DMS153 treated with DMSO at 0.1 percent for 48 hours (cell line): ENCODE measurements at regions not wholly inside any gene's neighbourhood (a gene's known extent, or its start where the extent isn't known, plus 50 kb on each side); places are given as distances from the start of the nearest gene placed in this dataset.

Experiments
- DNase-seq: peaks from one replicate; lab custom pipeline; 2025; ENCODE audit not compliant: unreplicated experiment; lab: John Stamatoyannopoulos, UW

DNA sequence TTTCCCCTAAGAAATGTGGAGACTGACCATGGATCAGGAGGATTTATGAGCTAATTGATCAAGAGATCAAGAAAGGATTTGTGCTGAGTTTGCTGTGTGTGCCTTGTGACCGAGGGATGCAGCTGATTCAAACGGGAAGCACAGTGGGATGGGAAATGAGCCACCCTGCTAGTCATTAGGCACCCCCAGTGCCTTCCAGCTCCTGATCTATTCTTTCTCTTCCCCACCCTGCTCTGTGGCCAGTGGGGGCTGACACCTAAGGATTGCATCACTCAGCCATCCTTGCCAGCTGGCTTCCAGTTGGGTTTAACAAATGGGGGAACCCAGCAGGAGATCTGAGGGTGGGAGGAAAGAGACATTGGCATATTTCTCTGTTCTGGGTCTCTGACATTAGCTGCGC lies 132.2 kb upstream of the CXCR4 start:
- no peak for DNase-seq

DNA sequence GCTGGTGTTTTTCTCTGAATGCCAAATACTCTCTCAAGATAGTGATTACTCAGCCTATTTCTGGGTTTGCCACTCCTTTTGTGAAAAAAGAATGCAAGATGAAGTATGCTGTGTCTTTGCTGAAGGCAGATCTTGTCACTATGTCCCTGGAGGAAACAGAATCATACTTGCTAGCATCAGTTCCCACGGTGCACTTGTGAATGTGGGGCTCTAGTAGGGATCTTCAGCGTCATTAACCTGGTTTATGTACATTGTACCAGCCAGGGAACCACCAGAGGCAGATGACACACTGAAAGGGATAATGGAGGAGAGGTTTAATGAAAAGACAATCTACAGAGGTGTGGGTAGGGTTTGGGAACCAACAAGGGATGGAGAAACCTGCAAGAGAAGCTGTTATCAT lies 131.0 kb upstream of the CXCR4 start:
- no peak for DNase-seq

- peak; percentile 66 for DNase-seq
Observed at GRCh38 chr2:136248242-136248641, 130.3 kb upstream of the CXCR4 start.

GRCh38 chr2:136247204-136247950 lies 129.4 kb upstream of the CXCR4 start:
- no peak for DNase-seq

DNA sequence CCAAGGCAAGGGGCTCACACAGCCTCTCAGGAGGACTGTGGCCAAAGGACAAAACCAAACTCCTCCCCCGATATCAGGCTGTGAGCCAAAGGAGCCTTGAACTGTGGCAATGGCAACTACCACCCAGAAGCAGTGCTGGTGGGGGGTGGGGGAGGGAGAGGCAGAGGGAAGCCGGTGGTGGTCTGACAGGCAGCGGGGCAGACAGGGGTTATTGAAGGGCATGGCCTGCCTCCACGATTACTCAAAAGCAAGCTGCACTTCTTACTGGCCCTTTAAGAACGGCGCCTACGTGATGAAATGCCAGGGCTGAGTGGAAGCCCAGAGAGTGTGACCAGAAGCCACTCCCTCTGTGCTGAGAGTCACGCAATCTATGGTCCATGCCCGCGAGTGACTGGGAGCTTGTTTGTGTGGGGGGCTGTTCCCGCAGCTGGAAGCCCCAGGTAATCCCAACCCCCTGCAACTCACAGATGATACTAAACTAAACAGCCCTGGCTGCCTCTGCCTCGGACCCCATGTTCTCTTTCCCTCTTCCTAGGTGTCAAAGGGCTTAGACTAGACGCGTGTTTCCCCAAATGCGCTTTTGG lies 128.2 kb upstream of the CXCR4 start:
- DNase-seq: no peak

DNA sequence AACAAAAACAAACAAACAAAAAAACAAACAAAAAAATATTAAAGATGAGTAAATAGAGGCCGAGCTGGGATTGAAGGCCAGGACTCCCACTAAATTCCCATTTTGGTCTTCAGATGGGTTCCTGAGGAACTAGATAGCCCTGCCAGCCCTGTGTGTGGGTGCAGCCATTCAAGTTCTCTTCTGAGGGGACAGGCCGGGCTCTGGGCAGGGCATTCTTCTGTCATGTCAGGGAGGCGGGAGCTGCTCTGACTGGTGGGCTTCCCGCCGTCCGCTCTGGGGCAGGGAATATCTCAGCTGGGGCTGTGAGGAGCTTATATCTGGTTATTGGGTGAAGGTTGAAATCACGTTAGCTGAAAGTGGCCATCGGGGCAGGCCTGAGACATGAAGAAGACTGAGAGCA lies 127.3 kb upstream of the CXCR4 start:
- no peak for DNase-seq

GRCh38 chr2:136244536-136244885 lies 126.6 kb upstream of the CXCR4 start:
- DNase-seq: no peak

GRCh38 chr2:136243638-136244535 lies 125.9 kb upstream of the CXCR4 start:
- no peak for DNase-seq

DNA sequence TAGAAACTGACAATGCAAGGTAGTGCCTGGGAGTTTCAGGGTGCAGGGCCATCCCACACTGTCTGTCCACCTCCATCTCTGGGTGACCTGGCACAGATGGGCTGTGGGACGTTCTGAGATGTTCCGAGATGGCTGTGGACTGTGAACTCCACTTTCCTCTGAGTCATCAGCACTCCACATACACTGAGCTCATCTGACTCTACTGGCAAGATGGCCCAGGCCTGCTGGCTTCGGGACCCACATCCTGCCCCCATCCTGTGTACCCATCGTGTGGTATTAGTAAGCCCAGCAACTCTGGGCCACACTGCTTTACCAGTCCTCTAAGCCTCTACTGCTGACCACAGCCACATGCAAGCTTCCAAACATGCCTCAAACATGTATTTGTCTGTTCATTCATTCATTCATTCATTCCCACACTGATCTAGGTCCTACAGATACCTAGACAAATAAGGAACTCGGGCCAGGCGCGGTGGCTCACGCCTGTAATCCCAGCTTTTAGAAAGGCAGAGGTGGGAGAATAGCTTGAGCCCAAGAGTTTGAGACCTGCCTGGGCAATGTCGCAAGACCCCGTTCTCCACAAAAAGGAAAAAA lies 124.8 kb upstream of the CXCR4 start:
- no peak for DNase-seq

DNA sequence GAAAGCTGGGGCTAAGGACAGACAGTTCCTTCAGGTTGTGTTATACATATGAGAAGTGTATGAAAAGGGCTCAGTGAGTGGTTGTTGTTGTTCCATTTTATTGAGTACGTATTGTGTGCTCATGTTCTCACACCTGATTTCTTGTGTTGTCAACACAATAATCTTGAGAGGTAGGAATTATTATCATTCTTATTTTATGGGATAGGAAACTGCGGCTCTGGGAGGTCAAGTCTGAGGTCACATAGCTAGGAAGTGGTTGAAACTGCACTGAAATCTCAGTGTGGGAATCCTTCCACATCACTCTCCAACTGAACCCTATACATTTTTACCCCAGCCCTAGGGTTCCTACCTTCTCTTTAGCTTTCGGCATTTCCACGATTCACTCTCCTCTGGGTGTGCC lies 124.2 kb upstream of the CXCR4 start:
- no peak for DNase-seq

DNA sequence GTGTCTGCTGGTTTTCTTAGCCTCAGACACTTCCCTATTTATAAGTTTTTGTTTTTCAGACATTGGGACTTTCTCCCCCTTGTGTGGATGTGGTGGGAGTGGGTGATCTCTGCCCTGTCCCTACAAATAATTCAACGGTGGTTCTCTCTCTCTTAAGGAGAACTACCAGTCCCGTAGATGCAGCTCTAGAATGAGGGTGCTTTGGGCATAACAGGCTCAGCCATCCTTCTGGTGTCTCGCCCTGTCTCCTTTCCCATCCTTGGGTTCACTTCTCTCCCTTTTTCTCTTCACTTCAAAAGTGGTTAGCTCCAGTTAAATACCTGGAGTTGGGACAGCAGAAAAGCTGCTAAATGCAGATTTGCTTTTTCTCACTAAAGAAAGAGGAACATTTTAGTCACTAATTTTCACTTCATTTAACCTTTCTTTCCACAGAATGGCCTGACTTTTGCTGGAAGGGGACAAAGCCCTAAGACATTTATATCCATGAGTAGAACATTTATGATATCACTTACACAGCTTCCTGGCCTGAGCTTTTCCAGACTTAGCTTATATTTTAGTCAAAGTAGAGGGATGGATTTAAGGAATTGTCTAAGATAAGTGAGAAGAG lies 121.2 kb upstream of the CXCR4 start:
- DNase-seq: no peak

- DNase-seq: no peak
Observed at GRCh38 chr2:136238286-136239078, 120.5 kb upstream of the CXCR4 start.

DNA sequence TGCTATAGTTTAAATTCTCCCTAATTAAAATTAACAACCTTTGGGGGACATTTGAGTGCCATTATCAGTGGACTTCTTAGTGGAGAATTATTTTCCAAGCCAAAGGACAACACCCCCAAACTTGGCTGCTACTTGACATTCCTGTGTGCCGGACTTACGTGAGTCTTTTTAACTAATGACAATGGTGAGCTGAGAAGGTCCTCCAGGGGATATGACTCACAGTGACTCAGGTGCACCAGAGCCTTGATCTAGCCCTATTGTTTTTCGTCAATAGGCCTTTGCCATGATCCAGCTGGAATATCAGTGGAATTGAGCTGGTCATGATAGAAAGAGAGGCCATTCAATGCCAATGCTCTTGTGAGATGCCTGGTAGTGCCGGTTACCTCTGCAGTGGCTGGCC lies 118.1 kb upstream of the CXCR4 start:
- no peak for DNase-seq

DNA sequence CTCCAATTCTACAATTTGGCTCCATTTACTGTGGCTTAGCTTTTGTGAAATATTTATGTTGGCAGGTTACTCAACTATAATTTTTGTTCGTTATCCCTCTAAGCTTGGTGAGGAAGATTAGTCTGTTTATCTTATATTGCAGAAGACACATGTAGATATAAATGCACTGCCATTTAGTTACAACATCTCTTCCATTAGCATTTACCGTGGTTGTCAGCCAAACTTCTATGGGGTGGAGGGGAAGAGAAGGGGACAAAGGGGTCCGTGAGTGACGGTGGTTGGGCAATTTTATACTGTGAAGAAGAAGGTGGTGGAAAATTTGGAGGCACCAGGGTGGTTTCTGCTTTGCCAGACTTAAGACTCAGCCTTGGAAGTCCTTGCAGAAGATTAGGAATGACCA lies 117.6 kb upstream of the CXCR4 start:
- no peak for DNase-seq

DNA sequence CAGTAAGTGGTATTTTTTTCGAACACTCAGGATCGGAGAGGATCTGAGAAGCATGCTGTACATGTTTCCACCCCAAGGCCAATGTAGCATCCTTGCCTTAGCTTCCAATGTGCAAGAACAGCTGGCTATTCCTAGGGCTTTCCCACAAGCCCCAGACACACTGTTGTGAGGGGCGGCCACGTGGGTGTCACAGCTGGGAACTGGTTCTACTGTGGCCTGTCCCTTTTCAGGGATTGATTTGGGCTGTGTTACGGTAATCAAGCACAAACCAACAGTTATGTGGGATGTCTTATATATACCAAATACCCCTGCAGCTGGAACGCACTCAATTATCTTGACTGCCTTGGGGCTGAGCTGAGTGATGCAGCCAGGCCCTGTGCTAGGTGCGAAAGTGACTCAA lies 116.3 kb upstream of the CXCR4 start:
- no peak for DNase-seq

GRCh38 chr2:136233298-136233697 lies 115.3 kb upstream of the CXCR4 start:
- DNase-seq: no peak

DNA sequence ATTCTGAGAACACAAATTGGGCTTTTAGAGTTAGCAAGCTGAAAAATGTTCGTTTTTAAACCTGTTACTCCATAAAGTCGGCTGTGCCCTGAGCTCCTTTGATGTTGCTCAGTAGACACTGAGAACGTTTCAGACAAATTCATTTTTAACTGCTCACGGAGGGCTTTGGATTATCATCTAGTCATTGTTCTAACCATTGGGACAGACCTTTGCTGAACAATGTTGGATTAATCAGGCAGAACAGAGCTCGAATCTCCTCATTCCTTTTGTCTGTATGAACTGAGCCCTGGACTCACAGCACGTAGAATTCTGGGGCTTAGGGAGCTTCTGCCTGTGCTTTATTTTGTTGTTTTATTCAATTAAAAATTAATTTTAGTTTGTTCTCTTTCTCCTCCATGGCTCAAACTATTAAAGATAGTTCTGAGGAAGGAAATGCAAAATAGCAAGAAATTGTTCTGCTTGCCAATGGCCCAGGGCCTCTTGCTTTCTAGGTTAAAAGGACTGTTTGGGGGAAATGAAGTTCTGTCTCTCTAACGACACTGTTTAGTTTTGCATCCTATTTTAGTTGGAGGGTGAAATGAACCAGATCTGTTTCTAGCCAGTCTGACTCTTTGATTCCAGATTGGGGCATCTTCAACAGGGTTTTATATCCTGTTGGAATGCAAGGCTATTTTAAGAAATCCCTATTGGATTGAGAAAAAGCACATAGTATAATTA lies 114.7 kb upstream of the CXCR4 start:
- no peak for DNase-seq

- no peak for DNase-seq
Observed at GRCh38 chr2:136230464-136230863, 112.5 kb upstream of the CXCR4 start.

DNA sequence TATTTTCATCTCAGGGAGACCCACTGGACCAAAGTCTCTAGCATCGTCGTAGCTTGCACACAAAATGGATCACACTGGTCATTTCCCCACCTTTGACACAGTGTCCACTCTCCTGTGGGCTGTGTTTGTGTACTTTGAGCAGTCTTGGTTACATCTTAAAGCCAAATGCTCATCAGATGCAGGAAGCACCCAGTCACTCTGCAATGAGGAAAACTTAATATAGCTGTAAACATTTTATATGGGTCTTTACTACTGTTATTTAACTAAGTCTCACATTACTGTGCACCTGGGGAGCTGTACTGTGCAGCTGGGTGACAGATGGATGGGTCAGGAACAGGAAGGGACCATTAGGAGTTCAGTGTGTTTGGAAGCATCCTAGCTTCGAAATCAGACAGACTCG lies 109.0 kb upstream of the CXCR4 start:
- no peak for DNase-seq
